ENCODE measurements at regions not wholly inside any gene's neighbourhood (a gene's known extent, or its start where the extent isn't known, plus 50 kb on each side); places are given as distances from the start of the nearest gene placed in this dataset.

DNA sequence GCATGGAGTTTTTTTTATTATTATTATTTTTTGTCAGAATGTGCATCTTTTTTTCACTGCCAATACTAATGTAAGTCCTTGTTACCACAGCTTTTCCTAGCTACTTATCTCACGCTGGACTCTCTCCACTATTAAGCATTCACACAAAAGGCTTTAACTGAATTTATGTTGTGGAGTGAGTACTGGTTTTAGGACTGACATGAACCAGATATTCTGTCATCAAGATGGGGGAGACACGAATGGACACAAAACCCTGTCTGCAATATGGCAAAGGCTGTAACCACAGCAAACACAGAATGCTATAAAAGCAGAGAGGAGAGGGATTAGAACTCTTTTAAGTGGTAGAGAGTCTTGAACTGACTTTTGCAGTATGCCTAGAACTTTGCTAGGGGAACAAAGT lies 592.2 kb upstream of the TBL1XR1 start:
- TF ChIP-seq CTCF (IDR thresholded peaks at IDR 0.05) (no peak), POLR2A (IDR thresholded peaks at IDR 0.05) (no peak)

Measured in heart left ventricle (tissue), 13 donors.